ENCODE measurements at regions not wholly inside any gene's neighbourhood (a gene's known extent, or its start where the extent isn't known, plus 50 kb on each side); places are given as distances from the start of the nearest gene placed in this dataset.

DNA sequence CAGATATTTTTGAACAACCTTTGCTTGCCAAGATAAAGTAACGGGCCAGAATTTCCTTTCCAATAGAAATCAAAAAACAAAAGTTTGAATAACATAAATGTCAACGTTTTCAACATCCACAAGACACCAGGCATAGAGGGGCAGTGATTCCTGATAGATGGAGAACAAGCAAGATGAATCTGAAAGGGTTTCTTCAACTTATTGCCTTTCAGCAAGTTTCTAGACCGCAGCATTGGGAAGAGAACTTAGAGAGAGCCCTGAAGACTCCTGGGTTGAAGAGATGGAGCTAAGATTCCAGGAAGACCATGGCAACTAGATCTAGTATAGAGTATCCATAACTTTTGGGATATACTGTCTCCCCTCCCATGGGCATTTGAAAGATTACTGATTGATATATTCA is 751.4 kb upstream of the CTNND2 start:
- H3K27me3 ChIP-seq (ENCODE audit: control insufficient read depth, insufficient read depth, low read length): no peaks in the 10 kb centered on the region
- no peaks in the 10 kb centered on the region for H3K79me2 ChIP-seq (ENCODE audit: control insufficient read depth, insufficient read depth, low read length)
- no peaks in the 10 kb centered on the region for H3K9me3 ChIP-seq (ENCODE audit: control insufficient read depth, insufficient read depth, low read depth, low read length)
- no peak for DNase-seq (ENCODE audit: low read depth in 2 of 2)
- H3K4me3 ChIP-seq (replicated peaks in 1 of 4; ENCODE audit: control extremely low read depth in 1 of 4, insufficient read depth in 1 of 4, low read depth in 3 of 4, low read length in 4 of 4): no peak overlapping the region
- H4K20me1 ChIP-seq (ENCODE audit: control insufficient read depth, extremely low read depth, insufficient read depth, low read length): no peaks in the 10 kb centered on the region
- H3K36me3 ChIP-seq (ENCODE audit: control insufficient read depth, insufficient read depth, low read length): no peaks in the 10 kb centered on the region
- no peak overlapping the region for H2AFZ ChIP-seq (ENCODE audit: low read length)
- H3K4me2 ChIP-seq (ENCODE audit: extremely low read depth, insufficient read depth, low read length): no peak overlapping the region
- TF ChIP-seq EZH2 (IDR thresholded peaks at IDR 0.05; ENCODE audit: low read length, missing control alignments): no peak
- TF ChIP-seq, protein P1, sequence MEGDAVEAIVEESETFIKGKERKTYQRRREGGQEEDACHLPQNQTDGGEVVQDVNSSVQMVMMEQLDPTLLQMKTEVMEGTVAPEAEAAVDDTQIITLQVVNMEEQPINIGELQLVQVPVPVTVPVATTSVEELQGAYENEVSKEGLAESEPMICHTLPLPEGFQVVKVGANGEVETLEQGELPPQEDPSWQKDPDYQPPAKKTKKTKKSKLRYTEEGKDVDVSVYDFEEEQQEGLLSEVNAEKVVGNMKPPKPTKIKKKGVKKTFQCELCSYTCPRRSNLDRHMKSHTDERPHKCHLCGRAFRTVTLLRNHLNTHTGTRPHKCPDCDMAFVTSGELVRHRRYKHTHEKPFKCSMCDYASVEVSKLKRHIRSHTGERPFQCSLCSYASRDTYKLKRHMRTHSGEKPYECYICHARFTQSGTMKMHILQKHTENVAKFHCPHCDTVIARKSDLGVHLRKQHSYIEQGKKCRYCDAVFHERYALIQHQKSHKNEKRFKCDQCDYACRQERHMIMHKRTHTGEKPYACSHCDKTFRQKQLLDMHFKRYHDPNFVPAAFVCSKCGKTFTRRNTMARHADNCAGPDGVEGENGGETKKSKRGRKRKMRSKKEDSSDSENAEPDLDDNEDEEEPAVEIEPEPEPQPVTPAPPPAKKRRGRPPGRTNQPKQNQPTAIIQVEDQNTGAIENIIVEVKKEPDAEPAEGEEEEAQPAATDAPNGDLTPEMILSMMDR (conservative IDR thresholded peaks at IDR 0.05 in 1 of 2, IDR thresholded peaks at IDR 0.05 in 1 of 2; ENCODE audit: low read depth in 1 of 2, low read length in 2 of 2): no peak
- no peak overlapping the region for H3K9ac ChIP-seq (ENCODE audit: insufficient read depth, low read length)
- H3K27ac ChIP-seq (ENCODE audit: insufficient read depth, low read length): no peak overlapping the region
- no peaks in the 10 kb centered on the region for H3K4me1 ChIP-seq (ENCODE audit: control insufficient read depth, extremely low read depth, insufficient read depth, low read length)

DNA sequence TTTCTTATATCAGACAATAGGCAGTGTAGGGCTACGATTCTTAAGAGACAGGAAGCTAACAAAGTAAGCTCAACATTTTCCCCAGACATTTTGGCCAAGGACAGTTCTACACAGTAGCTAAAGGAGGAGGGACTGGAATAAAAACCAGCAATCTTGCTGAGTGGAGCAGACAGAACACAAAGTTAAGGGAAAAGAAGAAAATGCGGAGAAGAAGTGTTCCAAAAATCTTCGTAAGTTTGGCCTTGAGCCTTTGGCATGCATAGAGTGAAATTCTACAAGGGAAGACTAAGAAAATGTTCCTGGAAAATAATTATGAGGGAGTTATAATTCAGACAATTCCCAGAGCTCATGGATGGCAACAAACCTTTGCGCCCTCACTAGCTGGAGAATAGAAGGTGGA is 748.0 kb upstream of the CTNND2 start:
- Histone ChIP-seq H3K4me1 (ENCODE audit: control insufficient read depth, extremely low read depth, insufficient read depth, low read length) (no peaks in the 10 kb centered on the region), H3K36me3 (ENCODE audit: control insufficient read depth, insufficient read depth, low read length) (no peaks in the 10 kb centered on the region), H3K27ac (ENCODE audit: insufficient read depth, low read length) (no peak overlapping the region), H2AFZ (ENCODE audit: low read length) (no peak overlapping the region), H3K4me2 (ENCODE audit: extremely low read depth, insufficient read depth, low read length) (no peak overlapping the region), H3K79me2 (ENCODE audit: control insufficient read depth, insufficient read depth, low read length) (no peaks in the 10 kb centered on the region), H3K9ac (ENCODE audit: insufficient read depth, low read length) (no peak overlapping the region), H3K9me3 (ENCODE audit: control insufficient read depth, insufficient read depth, low read depth, low read length) (no peaks in the 10 kb centered on the region), H3K4me3 (replicated peaks in 1 of 4; ENCODE audit: control extremely low read depth in 1 of 4, insufficient read depth in 1 of 4, low read depth in 3 of 4, low read length in 4 of 4) (no peak overlapping the region), H3K27me3 (ENCODE audit: control insufficient read depth, insufficient read depth, low read length) (no peaks in the 10 kb centered on the region), H4K20me1 (ENCODE audit: control insufficient read depth, extremely low read depth, insufficient read depth, low read length) (no peaks in the 10 kb centered on the region)
- DNase-seq (ENCODE audit: low read depth in 2 of 2): no peak
- TF ChIP-seq, protein P1 (conservative IDR thresholded peaks at IDR 0.05 in 1 of 2, IDR thresholded peaks at IDR 0.05 in 1 of 2; ENCODE audit: low read depth in 1 of 2, low read length in 2 of 2): no peak
- TF ChIP-seq EZH2 (IDR thresholded peaks at IDR 0.05; ENCODE audit: low read length, missing control alignments): no peak

DNA sequence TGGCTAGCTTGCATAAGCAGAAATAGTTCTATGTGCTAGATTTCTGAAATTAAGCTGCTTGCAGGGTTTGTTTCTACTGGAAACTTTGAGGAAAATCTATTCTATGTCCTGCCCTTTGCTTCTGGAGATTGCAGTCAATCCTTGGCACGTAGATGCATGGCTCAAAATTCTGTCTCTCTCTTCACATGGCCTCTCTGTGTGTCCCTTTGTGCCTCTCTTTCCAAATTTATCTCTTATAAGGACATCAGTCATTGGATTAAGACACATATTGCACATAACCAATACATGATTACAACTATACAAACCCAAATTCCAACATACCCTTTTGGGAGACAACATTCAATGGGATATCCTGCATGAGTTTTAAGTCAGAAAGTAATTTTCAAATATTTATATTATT is 744.3 kb upstream of the CTNND2 start:
- no peak overlapping the region for H3K27ac ChIP-seq (ENCODE audit: insufficient read depth, low read length)

More for the DNA sequence above, 744.3 kb upstream of the CTNND2 start:
- H4K20me1 ChIP-seq (ENCODE audit: control insufficient read depth, extremely low read depth, insufficient read depth, low read length): no peaks in the 10 kb centered on the region
- no peaks in the 10 kb centered on the region for H3K9me3 ChIP-seq (ENCODE audit: control insufficient read depth, insufficient read depth, low read depth, low read length)
- TF ChIP-seq EZH2 (IDR thresholded peaks at IDR 0.05; ENCODE audit: low read length, missing control alignments): no peak
- TF ChIP-seq, protein P1 (conservative IDR thresholded peaks at IDR 0.05 in 1 of 2, IDR thresholded peaks at IDR 0.05 in 1 of 2; ENCODE audit: low read depth in 1 of 2, low read length in 2 of 2): no peak
- H3K4me1 ChIP-seq (ENCODE audit: control insufficient read depth, extremely low read depth, insufficient read depth, low read length): no peaks in the 10 kb centered on the region
- DNase-seq (ENCODE audit: low read depth in 2 of 2): no peak
- no peaks in the 10 kb centered on the region for H3K79me2 ChIP-seq (ENCODE audit: control insufficient read depth, insufficient read depth, low read length)
- no peak overlapping the region for H3K9ac ChIP-seq (ENCODE audit: insufficient read depth, low read length)
- H3K36me3 ChIP-seq (ENCODE audit: control insufficient read depth, insufficient read depth, low read length): no peaks in the 10 kb centered on the region
- no peaks in the 10 kb centered on the region for H3K27me3 ChIP-seq (ENCODE audit: control insufficient read depth, insufficient read depth, low read length)
- no peak overlapping the region for H2AFZ ChIP-seq (ENCODE audit: low read length)
- no peak overlapping the region for H3K4me3 ChIP-seq (replicated peaks in 1 of 4; ENCODE audit: control extremely low read depth in 1 of 4, insufficient read depth in 1 of 4, low read depth in 3 of 4, low read length in 4 of 4)
- H3K4me2 ChIP-seq (ENCODE audit: extremely low read depth, insufficient read depth, low read length): no peak overlapping the region

Measured in fibroblast of lung (primary cell).